Mammary epithelial cell (primary cell): ENCODE measurements at regions not wholly inside any gene's neighbourhood (a gene's known extent, or its start where the extent isn't known, plus 50 kb on each side); places are given as distances from the start of the nearest gene placed in this dataset.

Source experiments
- EZH2 ChIP-seq: IDR thresholded peaks from 2 replicates; pipeline ENCODE4 v1.6.1; 2012; ENCODE audit warnings: low read length, inconsistent platforms, borderline replicate concordance
- TF ChIP-seq, protein P1 (sequence below), 2 donors: IDR thresholded peaks in 1 of 2; conservative IDR thresholded peaks in 1 of 2; 2 replicates each; pipeline ENCODE4 v1.5.1; 2011 to 2012; ENCODE audit warnings: inconsistent platforms in 2 of 2, low read length in 2 of 2, mild to moderate bottlenecking in 2 of 2, control low read depth in 1 of 2, low read depth in 1 of 2; ENCODE audit not compliant: insufficient read depth in 1 of 2; ENCODE audit errors: extremely low read depth in 1 of 2

GRCh38 chr1:78420181-78420580, 70.6 kb upstream of the PTGFR start:
- TF ChIP-seq, protein P1, sequence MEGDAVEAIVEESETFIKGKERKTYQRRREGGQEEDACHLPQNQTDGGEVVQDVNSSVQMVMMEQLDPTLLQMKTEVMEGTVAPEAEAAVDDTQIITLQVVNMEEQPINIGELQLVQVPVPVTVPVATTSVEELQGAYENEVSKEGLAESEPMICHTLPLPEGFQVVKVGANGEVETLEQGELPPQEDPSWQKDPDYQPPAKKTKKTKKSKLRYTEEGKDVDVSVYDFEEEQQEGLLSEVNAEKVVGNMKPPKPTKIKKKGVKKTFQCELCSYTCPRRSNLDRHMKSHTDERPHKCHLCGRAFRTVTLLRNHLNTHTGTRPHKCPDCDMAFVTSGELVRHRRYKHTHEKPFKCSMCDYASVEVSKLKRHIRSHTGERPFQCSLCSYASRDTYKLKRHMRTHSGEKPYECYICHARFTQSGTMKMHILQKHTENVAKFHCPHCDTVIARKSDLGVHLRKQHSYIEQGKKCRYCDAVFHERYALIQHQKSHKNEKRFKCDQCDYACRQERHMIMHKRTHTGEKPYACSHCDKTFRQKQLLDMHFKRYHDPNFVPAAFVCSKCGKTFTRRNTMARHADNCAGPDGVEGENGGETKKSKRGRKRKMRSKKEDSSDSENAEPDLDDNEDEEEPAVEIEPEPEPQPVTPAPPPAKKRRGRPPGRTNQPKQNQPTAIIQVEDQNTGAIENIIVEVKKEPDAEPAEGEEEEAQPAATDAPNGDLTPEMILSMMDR (conservative IDR thresholded peaks at IDR 0.05 in 1 of 2, IDR thresholded peaks at IDR 0.05 in 1 of 2; ENCODE audit: extremely low read depth in 1 of 2, insufficient read depth in 1 of 2, low read depth in 1 of 2, low read length in 2 of 2) = no peak
- no peak for TF ChIP-seq EZH2
